Peyer's patch (tissue), 4 donors: ENCODE measurements at regions not wholly inside any gene's neighbourhood (a gene's known extent, or its start where the extent isn't known, plus 50 kb on each side); places are given as distances from the start of the nearest gene placed in this dataset.

Source experiments
- DNase-seq, 3 donors: peaks; one replicate each; pipeline ENCODE4 v3.0.0-alpha.2; 2017 to 2019
- H3K27ac ChIP-seq, 4 donors: fragments of 200-600 bp; sonication (generic); one replicate each; pipeline ENCODE4 v1.5.1; 2016 to 2019
- H3K27me3 ChIP-seq, 2 donors: fragments of 200-600 bp; sonication (generic); one replicate each; pipeline ENCODE4 v1.5.1; 2019
- H3K36me3 ChIP-seq, 3 donors: fragments of 200-600 bp; sonication (generic); one replicate each; pipeline ENCODE4 v1.5.1; 2016 to 2019
- H3K4me1 ChIP-seq, 4 donors: fragments of 200-600 bp; sonication (generic); one replicate each; pipeline ENCODE4 v1.5.1; 2016 to 2019
- H3K4me3 ChIP-seq, 4 donors: fragments of 200-600 bp; sonication (generic); 1 replicate in 3 of 4; 2 replicates in 1 of 4; pipeline ENCODE4 v1.5.1; 2016 to 2019; ENCODE audit warnings: mild to moderate bottlenecking in 1 of 4
- H3K9me3 ChIP-seq, 4 donors: fragments of 200-600 bp; sonication (generic); one replicate each; pipeline ENCODE4 v1.5.1; 2016 to 2019; ENCODE audit warnings: mild to moderate bottlenecking in 1 of 4
- POLR2A ChIP-seq, 2 donors: fragments of 450-650 bp; IDR thresholded peaks; one replicate each; pipeline ENCODE4 v1.5.1; 2017; ENCODE audit warnings: antibody characterized with exemption in 2 of 2, mild to moderate bottlenecking in 2 of 2, moderate library complexity in 2 of 2
- TF ChIP-seq, protein P1 (sequence below), 6 experiments: fragments of 450-650 bp in 4 of 6; fragments of 200-600 bp in 2 of 6; sonication (generic) in 1 of 6; IDR thresholded peaks; one replicate each; pipeline ENCODE4 v1.5.1; 2017 to 2019; ENCODE audit warnings: antibody characterized with exemption in 6 of 6, mild to moderate bottlenecking in 3 of 6, moderate library complexity in 1 of 6

DNA sequence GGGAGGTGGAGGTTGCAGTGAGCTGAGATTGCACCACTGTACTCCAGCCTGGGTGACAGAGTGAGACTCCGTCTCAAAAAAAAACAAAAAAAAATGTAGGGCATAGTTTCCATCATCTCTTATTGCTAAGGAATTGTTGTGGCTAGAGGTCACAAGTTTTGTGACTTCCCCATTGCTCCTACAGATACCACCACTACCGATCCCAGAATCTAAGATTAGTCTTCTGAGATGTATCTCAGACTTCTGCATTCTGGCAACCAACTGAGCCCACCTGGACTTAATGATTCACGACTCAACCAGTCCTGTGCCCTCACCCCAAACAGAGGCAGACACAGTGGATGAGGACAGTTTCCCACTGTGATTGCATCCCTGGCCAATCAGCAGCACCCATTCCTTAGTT, 148.9 kb downstream of the NECTIN1 start:
- TF ChIP-seq, protein P1, sequence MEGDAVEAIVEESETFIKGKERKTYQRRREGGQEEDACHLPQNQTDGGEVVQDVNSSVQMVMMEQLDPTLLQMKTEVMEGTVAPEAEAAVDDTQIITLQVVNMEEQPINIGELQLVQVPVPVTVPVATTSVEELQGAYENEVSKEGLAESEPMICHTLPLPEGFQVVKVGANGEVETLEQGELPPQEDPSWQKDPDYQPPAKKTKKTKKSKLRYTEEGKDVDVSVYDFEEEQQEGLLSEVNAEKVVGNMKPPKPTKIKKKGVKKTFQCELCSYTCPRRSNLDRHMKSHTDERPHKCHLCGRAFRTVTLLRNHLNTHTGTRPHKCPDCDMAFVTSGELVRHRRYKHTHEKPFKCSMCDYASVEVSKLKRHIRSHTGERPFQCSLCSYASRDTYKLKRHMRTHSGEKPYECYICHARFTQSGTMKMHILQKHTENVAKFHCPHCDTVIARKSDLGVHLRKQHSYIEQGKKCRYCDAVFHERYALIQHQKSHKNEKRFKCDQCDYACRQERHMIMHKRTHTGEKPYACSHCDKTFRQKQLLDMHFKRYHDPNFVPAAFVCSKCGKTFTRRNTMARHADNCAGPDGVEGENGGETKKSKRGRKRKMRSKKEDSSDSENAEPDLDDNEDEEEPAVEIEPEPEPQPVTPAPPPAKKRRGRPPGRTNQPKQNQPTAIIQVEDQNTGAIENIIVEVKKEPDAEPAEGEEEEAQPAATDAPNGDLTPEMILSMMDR (IDR thresholded peaks at IDR 0.05), result no peak
- TF ChIP-seq POLR2A (IDR thresholded peaks at IDR 0.05), result no peak
- peaks cover 0 to 7% of the 10 kb centered on the region in 2 donors for H3K27me3 ChIP-seq
- H3K9me3 ChIP-seq, result no peaks in the 10 kb centered on the region
- no peak overlapping the region for H3K27ac ChIP-seq
- H3K4me1 ChIP-seq, result peaks cover 0 to 12% (median 3%) of the 10 kb centered on the region in 4 donors
- no peaks in the 10 kb centered on the region for H3K36me3 ChIP-seq
- H3K4me3 ChIP-seq, result no peak overlapping the region
- DNase-seq, result no peak

DNA sequence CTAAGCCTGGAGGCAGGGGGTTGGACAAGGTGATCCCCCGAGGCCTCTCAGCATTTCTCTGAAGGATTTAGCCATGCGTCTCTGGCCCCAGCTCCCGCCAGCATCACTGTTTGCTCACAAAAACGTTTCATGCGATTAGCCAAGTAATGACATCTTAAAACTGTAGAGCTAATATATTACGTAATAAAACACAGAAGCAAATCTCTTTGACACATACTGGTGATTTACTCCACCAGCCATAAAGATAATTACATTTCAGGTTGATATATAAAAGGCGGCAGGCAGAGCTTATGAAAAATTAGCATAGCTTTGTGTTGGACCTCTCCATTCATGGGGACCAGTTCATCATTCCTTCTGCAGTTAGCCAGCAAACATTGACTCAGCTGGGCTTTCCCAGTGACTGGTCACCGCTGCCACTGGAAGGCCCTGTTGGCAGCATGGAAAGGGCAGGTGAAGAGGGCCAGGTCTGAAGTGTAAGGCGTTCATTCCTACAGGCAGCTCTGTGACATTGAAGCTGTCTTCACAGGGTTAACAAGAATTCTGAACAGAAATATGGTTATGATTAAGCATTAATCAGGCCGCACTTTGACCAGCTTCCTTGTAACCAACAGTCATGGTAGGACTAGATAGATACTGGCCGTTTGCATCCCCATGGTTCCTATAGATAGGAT, 150.3 kb downstream of the NECTIN1 start:
- Histone ChIP-seq H3K27me3 (no peaks in the 10 kb centered on the region), H3K9me3 (no peaks in the 10 kb centered on the region), H3K4me3 (no peak overlapping the region), H3K36me3 (no peaks in the 10 kb centered on the region), H3K27ac (no peak overlapping the region), H3K4me1 (no peaks in the 10 kb centered on the region)
- DNase-seq, result peak in 1 of 3 donors; percentile 42
- TF ChIP-seq, protein P1 (IDR thresholded peaks at IDR 0.05), result no peak
- TF ChIP-seq POLR2A (IDR thresholded peaks at IDR 0.05), result no peak

DNA sequence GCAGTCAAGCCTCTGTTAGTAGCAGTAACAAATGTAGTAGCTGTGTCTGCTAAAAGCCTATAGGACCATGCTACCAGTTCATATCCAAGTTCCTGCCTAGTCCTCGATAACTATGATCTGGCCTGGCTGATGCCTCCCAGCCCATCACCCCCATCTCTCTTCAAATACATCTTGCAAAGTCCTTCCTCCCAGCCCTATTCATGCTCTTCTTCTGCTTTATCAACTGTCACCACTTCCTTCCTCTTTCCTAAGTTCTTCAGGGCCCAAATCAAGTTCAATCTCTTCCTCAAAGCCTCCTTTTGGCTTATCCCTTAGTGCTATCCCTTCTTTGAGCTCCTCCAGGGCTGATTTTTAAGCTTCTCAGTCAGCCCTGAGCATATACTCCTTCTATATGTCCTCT, 150.9 kb upstream of the THY1 start:
- no peaks in the 10 kb centered on the region for H3K36me3 ChIP-seq
- H3K4me3 ChIP-seq, result no peak overlapping the region
- no peaks in the 10 kb centered on the region for H3K27me3 ChIP-seq
- no peak overlapping the region for H3K27ac ChIP-seq
- H3K9me3 ChIP-seq, result no peaks in the 10 kb centered on the region
- no peak for DNase-seq
- no peak for TF ChIP-seq POLR2A (IDR thresholded peaks at IDR 0.05)
- TF ChIP-seq, protein P1 (IDR thresholded peaks at IDR 0.05), result no peak
- peaks cover 0 to under 1% (median 0%) of the 10 kb centered on the region in 4 donors for H3K4me1 ChIP-seq

DNA sequence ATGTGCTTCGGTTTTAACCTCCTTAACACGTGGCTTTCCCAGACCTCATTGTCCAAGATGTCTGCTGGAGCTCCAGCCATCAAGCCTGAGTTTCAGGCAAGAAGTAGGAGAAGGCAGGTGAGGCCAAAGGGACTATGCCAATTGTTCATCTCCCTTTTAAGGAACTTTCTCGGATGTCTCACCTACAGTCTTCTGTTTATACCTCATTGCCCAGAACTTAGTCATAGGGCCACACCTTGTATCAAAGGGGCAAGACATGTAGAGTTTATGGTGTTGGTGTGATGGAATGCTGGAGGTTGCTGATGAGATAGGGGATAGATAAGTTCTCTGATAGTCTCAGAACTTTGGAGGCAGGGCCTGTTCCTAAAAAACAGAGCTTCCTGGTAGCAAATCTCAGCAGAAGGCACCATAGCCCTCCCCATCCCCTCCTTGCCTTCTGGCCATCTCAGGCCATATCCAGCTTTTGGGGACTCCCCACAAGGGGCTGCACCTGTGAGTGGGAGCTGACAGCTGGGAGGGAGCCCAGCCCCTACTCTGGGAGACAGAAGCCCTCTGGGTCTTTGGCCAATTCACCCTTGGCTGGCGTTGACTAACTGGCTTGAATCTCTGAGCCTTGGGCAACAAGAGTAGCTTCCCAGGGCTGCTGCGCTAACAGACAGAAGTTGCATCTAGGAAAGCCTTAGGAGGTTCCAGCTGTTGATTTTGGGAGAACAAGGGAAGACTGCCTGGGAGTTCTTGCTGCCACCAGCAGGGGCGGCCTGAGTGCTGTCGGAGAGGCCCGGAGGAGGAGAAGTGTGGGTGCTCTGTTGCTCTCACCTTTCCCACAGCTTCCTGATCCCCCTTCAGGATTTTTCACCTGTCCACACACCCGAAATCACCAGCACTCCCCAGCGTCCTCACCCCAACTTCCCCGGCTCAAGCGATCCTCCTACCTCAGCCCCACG, 149.8 kb upstream of the THY1 start:
- no peak for TF ChIP-seq POLR2A (IDR thresholded peaks at IDR 0.05)
- TF ChIP-seq, protein P1 (IDR thresholded peaks at IDR 0.05), result no peak
- Histone ChIP-seq H3K36me3 (no peaks in the 10 kb centered on the region), H3K9me3 (no peaks in the 10 kb centered on the region), H3K4me1 (peaks cover 0 to 4% (median 0%) of the 10 kb centered on the region in 4 donors), H3K4me3 (no peak overlapping the region), H3K27ac (no peak overlapping the region), H3K27me3 (no peaks in the 10 kb centered on the region)
- DNase-seq, result no peak

DNA sequence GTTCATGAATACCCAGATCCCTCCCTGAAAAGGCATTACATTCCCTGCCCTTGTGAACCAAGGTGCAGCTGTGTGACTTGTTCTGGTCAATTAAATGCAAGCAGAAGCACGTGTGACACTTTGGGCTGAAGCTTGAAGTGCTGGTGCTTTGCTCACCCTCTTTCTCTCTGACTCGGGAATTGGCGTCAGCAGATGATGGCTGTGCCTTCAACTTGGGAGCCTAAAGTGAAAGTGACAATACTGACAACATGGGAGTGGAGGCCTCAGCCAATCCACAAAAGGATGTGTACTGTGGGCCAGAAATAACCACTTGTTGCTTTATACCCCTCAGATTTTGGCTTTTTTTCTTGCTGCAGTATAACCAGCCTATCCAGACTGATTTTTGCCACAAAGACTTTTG, 148.3 kb upstream of the THY1 start:
- DNase-seq, result no peak
- H3K36me3 ChIP-seq, result no peaks in the 10 kb centered on the region
- no peak overlapping the region for H3K27ac ChIP-seq
- TF ChIP-seq, protein P1 (IDR thresholded peaks at IDR 0.05), result no peak
- no peak for TF ChIP-seq POLR2A (IDR thresholded peaks at IDR 0.05)
- no peaks in the 10 kb centered on the region for H3K9me3 ChIP-seq
- peaks cover 0 to 4% (median 0%) of the 10 kb centered on the region in 4 donors for H3K4me1 ChIP-seq
- no peaks in the 10 kb centered on the region for H3K27me3 ChIP-seq
- H3K4me3 ChIP-seq, result no peak overlapping the region
